HG03558 (cell line): ENCODE measurements at regions not wholly inside any gene's neighbourhood (a gene's known extent, or its start where the extent isn't known, plus 50 kb on each side); places are given as distances from the start of the nearest gene placed in this dataset.

ENCODE experiments used
- ATAC-seq: cut with Tn5 transposase; IDR thresholded peaks from one replicate; pipeline ENCODE4 v1.9.1; 2021; ENCODE audit warnings: moderate number of reproducible peaks; ENCODE audit not compliant: unreplicated experiment; ENCODE audit errors: extremely low read depth

DNA sequence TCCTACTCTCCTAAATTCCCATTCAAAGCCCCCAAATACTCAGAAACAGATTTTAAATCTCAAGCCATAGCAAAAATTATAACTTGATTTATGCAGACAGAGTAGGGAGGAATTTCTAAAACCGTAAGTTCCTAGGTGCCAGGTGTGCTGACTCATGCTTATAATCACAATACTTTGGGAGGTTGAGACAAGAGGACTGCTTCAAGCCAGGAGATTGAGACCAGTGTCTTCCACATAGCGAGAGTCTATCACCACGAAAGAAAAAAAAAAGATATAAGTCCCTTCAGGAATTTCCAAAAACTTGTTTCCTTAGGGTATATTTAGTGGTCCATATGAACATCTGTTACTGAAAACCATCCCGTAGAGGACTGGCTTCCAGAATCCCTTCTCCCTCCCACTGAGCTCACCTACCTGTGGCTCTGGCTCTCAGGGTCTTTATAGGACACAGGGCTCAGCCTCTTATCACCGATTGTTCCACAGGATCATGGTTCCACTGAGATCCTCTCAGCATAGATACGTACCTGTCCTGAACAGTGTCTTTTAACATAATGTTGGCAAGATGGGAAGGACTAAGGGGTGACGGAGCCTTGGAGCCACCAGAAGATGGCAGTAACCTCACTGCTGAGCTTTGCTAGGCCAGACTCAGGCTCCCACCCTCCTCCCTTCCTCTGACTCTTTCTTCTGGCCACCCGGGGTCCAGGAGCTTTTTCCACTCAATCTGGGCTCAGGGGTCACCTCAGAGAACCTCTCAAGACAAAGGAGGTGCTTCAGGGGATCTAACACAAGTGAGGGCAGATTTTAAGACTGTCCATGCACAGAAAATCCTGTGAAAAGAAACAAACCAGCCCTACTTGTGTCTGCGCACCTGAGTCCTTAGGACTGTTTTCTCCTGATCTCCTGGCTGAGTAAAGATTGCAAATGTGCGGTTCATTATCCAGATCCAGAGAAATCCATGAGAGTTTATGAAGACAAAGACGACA lies 117.5 kb upstream of the TOP3B start:
- ATAC-seq: no peak

DNA sequence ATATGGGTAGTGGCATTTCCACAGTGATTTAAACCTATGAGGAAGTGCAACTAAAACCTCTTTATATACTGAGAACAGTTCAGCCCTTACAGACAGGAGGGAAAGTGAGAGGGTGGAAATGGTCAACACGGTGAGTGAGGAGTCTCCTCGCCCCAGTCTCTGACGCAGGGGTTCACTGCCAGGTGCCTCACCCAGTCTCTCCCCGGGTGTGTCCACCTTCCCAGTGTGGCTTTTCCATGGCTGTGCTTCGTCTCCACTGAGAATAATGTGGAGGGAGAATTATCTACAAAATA lies 116.6 kb upstream of the TOP3B start:
- no peak for ATAC-seq

- no peak for ATAC-seq
Observed at GRCh38 chr22:22098457-22099193, 116.0 kb upstream of the TOP3B start.

DNA sequence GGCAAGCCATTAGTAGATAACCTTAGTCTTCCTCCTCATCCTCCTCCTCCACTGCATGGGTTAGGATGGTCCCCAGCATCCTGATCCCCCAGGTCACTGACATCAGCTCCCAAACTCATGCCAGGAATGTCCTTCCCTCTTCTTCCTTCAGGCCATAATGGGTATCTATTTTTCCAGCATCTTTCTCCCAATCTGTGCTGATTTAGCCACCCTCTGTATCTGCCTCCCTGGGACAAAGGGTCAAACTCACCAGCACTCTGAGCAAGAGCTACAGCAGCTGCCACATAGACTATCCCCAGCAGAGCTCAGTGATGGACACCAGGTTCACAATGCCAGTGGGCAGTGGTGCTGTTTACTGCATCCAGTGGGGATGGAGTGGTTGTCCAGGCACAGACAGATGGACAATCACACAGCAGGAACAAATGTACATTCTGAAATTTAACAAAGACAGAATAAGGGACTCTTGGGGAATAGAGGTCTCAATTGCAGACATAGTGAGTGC lies 115.2 kb upstream of the TOP3B start:
- ATAC-seq: no peak

DNA sequence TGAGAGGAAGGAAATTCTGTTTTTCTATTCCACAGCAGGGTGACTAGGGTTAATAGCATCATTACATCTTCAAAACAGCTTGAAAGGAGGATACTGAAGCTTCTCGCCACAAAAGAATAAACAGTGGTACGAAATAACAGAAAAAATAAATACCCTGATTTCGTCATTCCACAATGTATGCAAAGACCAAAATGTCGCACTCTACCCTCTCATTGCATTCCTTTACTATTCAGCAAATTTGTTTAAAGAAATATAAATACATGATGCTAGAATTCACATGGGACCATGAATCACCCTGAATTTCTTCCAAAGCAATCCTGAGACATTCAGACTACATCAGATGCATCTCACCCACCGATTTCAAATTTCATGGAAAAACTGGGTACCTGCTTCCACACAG lies 112.3 kb upstream of the TOP3B start:
- ATAC-seq: no peak

DNA sequence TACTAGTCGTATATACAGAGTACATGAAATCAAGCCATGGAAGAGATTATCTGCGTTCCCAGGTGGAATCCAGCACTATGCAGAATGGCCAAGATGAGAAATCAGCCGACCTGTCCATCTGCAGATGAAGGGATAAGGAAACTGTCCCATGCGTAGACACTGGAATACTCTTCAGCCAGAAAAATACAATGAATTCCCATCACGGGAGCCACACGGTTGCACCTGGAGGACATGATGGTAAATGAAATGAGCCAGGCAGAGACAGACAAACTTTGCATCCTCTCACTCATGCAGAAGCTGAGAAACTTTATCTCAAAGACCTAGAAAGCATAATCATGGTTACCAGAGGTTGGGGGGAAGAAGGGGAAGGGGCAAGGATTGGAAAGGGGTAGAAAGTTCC lies 111.9 kb upstream of the TOP3B start:
- no peak for ATAC-seq

- ATAC-seq: no peak
Observed at GRCh38 chr22:22093743-22094142, 111.2 kb upstream of the TOP3B start.

GRCh38 chr22:22092974-22093373 lies 110.4 kb upstream of the TOP3B start:
- ATAC-seq: no peak

DNA sequence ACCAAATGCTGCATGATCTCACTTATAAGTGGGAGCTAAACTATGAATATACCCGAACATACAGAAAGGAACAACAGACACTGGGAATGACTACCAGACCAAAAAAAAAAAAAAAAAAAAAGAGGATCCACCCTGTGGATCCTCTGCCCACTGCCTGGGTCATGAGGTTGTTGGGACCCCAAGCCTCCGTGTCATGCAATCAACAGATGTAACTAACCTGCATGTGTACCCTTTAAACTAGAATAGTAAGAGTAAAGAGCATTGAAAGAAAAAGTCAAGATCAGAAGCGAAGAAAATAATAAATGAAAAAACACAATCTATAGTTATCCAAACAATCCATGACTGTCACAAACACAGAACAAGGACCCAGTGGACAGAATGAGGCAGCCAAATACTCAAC lies 109.5 kb upstream of the TOP3B start:
- ATAC-seq: no peak

GRCh38 chr22:22091400-22091878 lies 108.9 kb upstream of the TOP3B start:
- no peak for ATAC-seq

DNA sequence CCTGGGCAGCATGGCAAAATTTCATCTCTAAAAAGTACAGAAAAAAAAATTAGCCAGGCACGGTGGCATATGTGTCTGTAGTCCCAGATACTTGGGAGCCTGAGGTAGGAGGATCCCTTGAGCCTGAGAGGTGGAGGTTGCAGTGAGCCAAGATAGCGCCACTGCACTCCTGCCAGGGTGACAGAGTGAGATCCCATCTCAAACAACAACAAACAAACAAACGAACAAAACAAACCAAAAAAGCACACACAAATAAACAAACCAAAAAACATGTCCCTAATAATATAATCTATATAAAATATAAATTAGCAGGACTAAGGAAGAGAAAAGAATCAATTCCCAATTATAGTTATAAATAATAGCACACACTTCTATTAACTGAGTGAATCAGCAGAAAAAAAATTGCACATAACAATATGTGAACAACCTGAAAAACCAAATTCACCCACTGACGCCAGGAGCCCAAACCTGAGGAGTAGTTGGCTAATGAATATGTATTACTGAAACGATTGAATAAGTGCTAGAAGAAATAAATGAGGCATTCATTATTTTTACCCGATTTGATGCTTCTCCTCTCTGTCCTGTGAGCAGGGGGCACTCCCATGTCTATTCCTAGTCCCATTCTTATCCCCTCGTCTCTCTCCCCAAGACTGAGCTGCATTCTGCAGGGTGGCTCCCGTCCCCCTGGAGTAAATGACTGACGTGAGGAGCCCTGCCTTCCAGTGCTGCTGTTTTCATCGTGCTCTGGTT lies 108.2 kb upstream of the TOP3B start:
- no peak for ATAC-seq

- ATAC-seq: no peak
Observed at GRCh38 chr22:22089459-22090308, 107.1 kb upstream of the TOP3B start.

GRCh38 chr22:22088658-22089458 lies 106.3 kb upstream of the TOP3B start:
- ATAC-seq: no peak

- ATAC-seq: no peak
Observed at GRCh38 chr22:22087854-22088657, 105.5 kb upstream of the TOP3B start.

DNA sequence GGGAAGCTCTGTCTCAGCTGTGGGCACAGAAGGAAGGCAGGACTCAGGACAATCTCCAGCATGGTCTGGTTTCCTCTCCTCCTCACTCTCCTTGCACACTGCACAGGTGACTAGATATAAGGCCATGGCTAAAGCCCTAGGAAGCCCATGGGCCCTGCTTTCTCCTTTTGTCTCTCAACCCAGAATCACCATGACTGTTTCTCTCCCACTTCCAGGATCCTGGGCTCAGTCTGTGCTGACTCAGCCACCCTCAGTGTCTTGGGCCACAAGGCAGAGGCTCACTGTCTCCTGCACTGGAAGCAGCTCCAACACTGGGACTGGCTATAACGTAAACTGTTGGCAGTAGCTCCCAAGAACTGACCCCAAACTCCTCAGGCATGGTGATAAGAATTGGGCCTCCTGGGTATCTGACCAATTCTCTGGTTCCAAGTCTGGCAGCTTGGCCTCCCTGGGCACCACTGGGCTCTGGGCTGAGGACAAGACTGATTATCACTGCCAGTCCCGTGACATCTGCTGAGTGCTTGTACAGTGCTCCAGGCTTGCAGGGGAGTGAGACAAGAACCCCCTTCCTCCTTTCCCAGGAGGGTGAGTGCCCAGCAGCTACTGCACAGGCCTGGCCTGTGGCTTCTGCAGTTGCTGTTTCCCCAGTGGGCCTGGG lies 104.0 kb upstream of the TOP3B start:
- ATAC-seq: no peak

GRCh38 chr22:22085702-22086500 lies 103.3 kb upstream of the TOP3B start:
- ATAC-seq: no peak
